ENCODE measurements at regions not wholly inside any gene's neighbourhood (a gene's known extent, or its start where the extent isn't known, plus 50 kb on each side); places are given as distances from the start of the nearest gene placed in this dataset.

DNA sequence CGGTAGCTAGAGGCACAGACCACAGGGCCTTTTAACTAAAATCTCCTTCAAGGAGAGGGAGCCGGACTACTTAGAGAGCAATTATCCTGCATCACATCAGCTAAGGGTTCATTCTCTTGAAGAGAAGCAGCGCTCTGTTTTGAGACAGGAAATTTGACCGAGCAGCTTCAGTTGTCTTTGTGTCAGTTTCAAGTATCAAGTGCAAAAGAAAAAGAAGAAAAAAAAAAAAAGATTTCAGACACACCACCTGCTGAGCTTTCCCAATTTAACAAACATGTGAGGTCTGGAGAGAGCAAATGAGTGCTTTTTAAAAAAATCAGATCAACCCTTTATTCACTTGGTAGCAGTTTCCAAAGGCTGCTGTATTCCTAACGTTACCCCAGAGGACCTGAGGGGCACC, 273.5 kb upstream of the POU3F2 start:
- TF ChIP-seq POLR2A (IDR thresholded peaks at IDR 0.05; ENCODE audit: low read length) (no peak), GATA1 (IDR thresholded peaks at IDR 0.05; ENCODE audit: low read depth, low read length) (no peak)
